Endodermal cell (in vitro differentiated cells): ENCODE measurements at regions not wholly inside any gene's neighbourhood (a gene's known extent, or its start where the extent isn't known, plus 50 kb on each side); places are given as distances from the start of the nearest gene placed in this dataset.

Experiments used
- DNase-seq: peaks from one replicate; pipeline ENCODE4 v3.0.0-alpha.2; 2017
- H3K27ac ChIP-seq: 2 replicates; pipeline ENCODE4 v1.5.1; 2013; ENCODE audit warnings: mild to moderate bottlenecking, low read depth, low read length, moderate library complexity
- H3K27me3 ChIP-seq: 2 replicates; pipeline ENCODE4 v1.6.1; 2013; ENCODE audit warnings: mild to moderate bottlenecking, low read length, moderate library complexity; ENCODE audit not compliant: insufficient read depth, control insufficient read depth, poor library complexity, severe bottlenecking
- H3K36me3 ChIP-seq: 2 replicates; pipeline ENCODE4 v1.7.0; 2013; ENCODE audit warnings: mild to moderate bottlenecking, low read length, moderate library complexity; ENCODE audit not compliant: control insufficient read depth, insufficient read depth
- H3K4me1 ChIP-seq: one replicate; pipeline ENCODE4 v1.7.0; 2013; ENCODE audit warnings: low read length; ENCODE audit not compliant: control insufficient read depth, insufficient read depth
- H3K4me3 ChIP-seq: 2 replicates; pipeline ENCODE4 v1.5.1; 2013; ENCODE audit warnings: mild to moderate bottlenecking, low read length, moderate library complexity
- H3K9ac ChIP-seq: 2 replicates; pipeline ENCODE4 v1.6.1; 2013; ENCODE audit warnings: mild to moderate bottlenecking, low read length, moderate library complexity; ENCODE audit not compliant: poor library complexity, severe bottlenecking; ENCODE audit errors: extremely low read depth
- H3K9me3 ChIP-seq: 2 replicates; pipeline ENCODE4 v1.6.1; 2013; ENCODE audit warnings: mild to moderate bottlenecking, low read length, moderate library complexity; ENCODE audit not compliant: control insufficient read depth
- H3K27ac Mint-ChIP-seq: 2 replicates; pipeline ENCODE4 v1.8.0; 2020; ENCODE audit warnings: mixed read lengths
- H3K27me3 Mint-ChIP-seq: 2 replicates; pipeline ENCODE4 v1.8.0; 2021; ENCODE audit warnings: mild to moderate bottlenecking, mixed read lengths; ENCODE audit not compliant: insufficient read depth
- H3K36me3 Mint-ChIP-seq: 2 replicates; pipeline ENCODE4 v1.8.0; 2020; ENCODE audit warnings: low read depth, mixed read lengths
- H3K4me1 Mint-ChIP-seq: 2 replicates; pipeline ENCODE4 v1.8.0; 2020; ENCODE audit warnings: mixed read lengths
- H3K4me3 Mint-ChIP-seq: 2 replicates; pipeline ENCODE4 v1.8.0; 2020; ENCODE audit warnings: mild to moderate bottlenecking, moderate library complexity, mixed read lengths
- H3K9me3 Mint-ChIP-seq: 2 replicates; pipeline ENCODE4 v1.8.0; 2020; ENCODE audit warnings: mild to moderate bottlenecking, mixed read lengths
- WGBS, 2 experiments: methylation state at CpG; one replicate each; pipeline versions ENCODE4 v1.1.5 to v1.1.7; 2013; ENCODE audit warnings: missing lambda C conversion rate in 2 of 2, mixed read lengths in 1 of 2; ENCODE audit not compliant: insufficient coverage in 1 of 2, insufficient read length in 1 of 2; 5-methylcytosine and 5-hydroxymethylcytosine counted together
- TF ChIP-seq, protein P1 (sequence below): fragments of 200-600 bp; sonication (generic); conservative IDR thresholded peaks from 2 replicates; pipeline ENCODE4 v1.5.0; 2021; ENCODE audit warnings: antibody characterized with exemption, mild to moderate bottlenecking

GRCh38 chr9:38129366-38129765 is 60.3 kb upstream of the SHB start:
- H3K4me1 ChIP-seq = peaks cover under 1% of the 10 kb centered on the region
- no peaks in the 10 kb centered on the region for H3K36me3 ChIP-seq
- no peak overlapping the region for H3K4me3 ChIP-seq
- WGBS, 2 experiments = 85 to 97% methylated on average over 3 to 6 of the region's 6 CpGs
- no peak for DNase-seq
- Mint-ChIP-seq H3K27me3 (peaks cover 10% of the 10 kb centered on the region), H3K4me3 (no peak overlapping the region), H3K36me3 (no peaks in the 10 kb centered on the region), H3K27ac (no peak overlapping the region), H3K4me1 (peaks cover 10% of the 10 kb centered on the region), H3K9me3 (no peaks in the 10 kb centered on the region)
- no peak overlapping the region for H3K9ac ChIP-seq
- no peak overlapping the region for H3K27ac ChIP-seq
- TF ChIP-seq, protein P1, sequence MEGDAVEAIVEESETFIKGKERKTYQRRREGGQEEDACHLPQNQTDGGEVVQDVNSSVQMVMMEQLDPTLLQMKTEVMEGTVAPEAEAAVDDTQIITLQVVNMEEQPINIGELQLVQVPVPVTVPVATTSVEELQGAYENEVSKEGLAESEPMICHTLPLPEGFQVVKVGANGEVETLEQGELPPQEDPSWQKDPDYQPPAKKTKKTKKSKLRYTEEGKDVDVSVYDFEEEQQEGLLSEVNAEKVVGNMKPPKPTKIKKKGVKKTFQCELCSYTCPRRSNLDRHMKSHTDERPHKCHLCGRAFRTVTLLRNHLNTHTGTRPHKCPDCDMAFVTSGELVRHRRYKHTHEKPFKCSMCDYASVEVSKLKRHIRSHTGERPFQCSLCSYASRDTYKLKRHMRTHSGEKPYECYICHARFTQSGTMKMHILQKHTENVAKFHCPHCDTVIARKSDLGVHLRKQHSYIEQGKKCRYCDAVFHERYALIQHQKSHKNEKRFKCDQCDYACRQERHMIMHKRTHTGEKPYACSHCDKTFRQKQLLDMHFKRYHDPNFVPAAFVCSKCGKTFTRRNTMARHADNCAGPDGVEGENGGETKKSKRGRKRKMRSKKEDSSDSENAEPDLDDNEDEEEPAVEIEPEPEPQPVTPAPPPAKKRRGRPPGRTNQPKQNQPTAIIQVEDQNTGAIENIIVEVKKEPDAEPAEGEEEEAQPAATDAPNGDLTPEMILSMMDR = no peak
- H3K9me3 ChIP-seq = no peaks in the 10 kb centered on the region
- H3K27me3 ChIP-seq = peaks cover 18% of the 10 kb centered on the region

DNA sequence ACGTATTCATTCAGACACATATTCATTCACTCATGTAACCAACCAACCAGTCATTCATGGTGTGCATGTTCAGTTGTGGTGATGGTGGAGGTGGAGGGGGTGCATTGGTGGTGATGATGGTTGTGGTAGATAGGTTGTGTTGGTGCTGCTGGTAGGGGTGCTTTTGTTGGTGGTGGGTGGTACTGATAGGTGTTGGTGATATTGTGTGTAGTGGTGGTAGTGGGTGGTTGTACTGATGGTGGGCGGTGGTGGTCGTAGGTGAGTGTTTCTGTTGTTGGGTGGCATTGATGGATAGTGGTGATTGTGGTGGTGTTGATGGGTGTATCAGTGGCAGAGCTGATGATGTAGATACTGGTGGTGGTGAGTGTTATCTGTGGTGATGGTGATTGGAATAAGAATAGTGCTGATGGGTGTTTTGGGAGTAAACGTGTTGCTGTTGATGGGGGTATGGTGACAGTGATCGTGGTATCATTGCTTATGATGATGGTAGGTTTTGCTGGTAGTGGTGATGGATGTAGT is 59.8 kb upstream of the SHB start:
- Histone ChIP-seq H3K4me1 (no peaks in the 10 kb centered on the region), H3K27me3 (peaks cover 18% of the 10 kb centered on the region), H3K27ac (no peak overlapping the region), H3K4me3 (no peak overlapping the region), H3K9ac (no peak overlapping the region), H3K36me3 (no peaks in the 10 kb centered on the region), H3K9me3 (no peaks in the 10 kb centered on the region)
- Mint-ChIP-seq H3K4me1 (peaks cover 10% of the 10 kb centered on the region), H3K36me3 (no peaks in the 10 kb centered on the region), H3K27ac (no peak overlapping the region), H3K27me3 (peaks cover 10% of the 10 kb centered on the region), H3K4me3 (no peak overlapping the region), H3K9me3 (no peaks in the 10 kb centered on the region)
- DNase-seq = no peak
- TF ChIP-seq, protein P1 = no peak
- 94 to 96% methylated on average over 2 to 5 of the region's 5 CpGs for WGBS, 2 experiments

GRCh38 chr9:38127271-38127839 is 58.3 kb upstream of the SHB start:
- WGBS, 2 experiments = 84 to 94% methylated on average over 4 to 6 of the region's 6 CpGs
- Histone ChIP-seq H3K27me3 (peaks cover 18% of the 10 kb centered on the region), H3K9ac (no peak overlapping the region), H3K9me3 (no peaks in the 10 kb centered on the region), H3K27ac (no peak overlapping the region), H3K4me3 (no peak overlapping the region), H3K4me1 (no peaks in the 10 kb centered on the region), H3K36me3 (no peaks in the 10 kb centered on the region)
- Mint-ChIP-seq H3K36me3 (no peaks in the 10 kb centered on the region), H3K4me3 (no peak overlapping the region), H3K4me1 (peaks cover 10% of the 10 kb centered on the region), H3K9me3 (no peaks in the 10 kb centered on the region), H3K27ac (no peak overlapping the region), H3K27me3 (peaks cover 6% of the 10 kb centered on the region)
- TF ChIP-seq, protein P1 = no peak
- DNase-seq = no peak
